Activated CD4-positive, alpha-beta T cell treated with anti-CD3 and anti-CD28 coated beads, Interleukin-2, amount 10 ng/mL, durations not matched to agents 7 days and 5 days (primary cell): ENCODE measurements at regions not wholly inside any gene's neighbourhood (a gene's known extent, or its start where the extent isn't known, plus 50 kb on each side); places are given as distances from the start of the nearest gene placed in this dataset.

Source experiments
- CTCF ChIA-PET: fragments of 350-600 bp; sonication (Branson Sonifier 250); formaldehyde crosslinking; loops from one replicate; lab custom pipeline; 2021; ENCODE audit warnings: antibody characterized with exemption; lab: Charles Lee
- POLR2A ChIA-PET: fragments of 350-600 bp; sonication (Branson Sonifier 250); formaldehyde crosslinking; loops from one replicate; lab custom pipeline; 2021; ENCODE audit warnings: antibody characterized with exemption; lab: Charles Lee
- DNase-seq: peaks from one replicate; pipeline ENCODE4 v3.0.0-alpha.2; 2020
- H3K27ac Mint-ChIP-seq: one replicate; pipeline ENCODE4 v1.8.0; 2021; ENCODE audit warnings: mild to moderate bottlenecking, moderate library complexity, mixed read lengths
- H3K27me3 Mint-ChIP-seq: one replicate; pipeline ENCODE4 v1.8.0; 2021; ENCODE audit warnings: mixed read lengths
- H3K36me3 Mint-ChIP-seq: one replicate; pipeline ENCODE4 v1.8.0; 2021; ENCODE audit warnings: low read depth, mixed read lengths
- H3K4me1 Mint-ChIP-seq: one replicate; pipeline ENCODE4 v1.8.0; 2021; ENCODE audit warnings: mixed read lengths
- H3K4me3 Mint-ChIP-seq: one replicate; pipeline ENCODE4 v1.8.0; 2021; ENCODE audit warnings: mild to moderate bottlenecking, moderate library complexity, mixed read lengths
- H3K9me3 Mint-ChIP-seq: one replicate; pipeline ENCODE4 v1.8.0; 2021; ENCODE audit warnings: mixed read lengths

DNA sequence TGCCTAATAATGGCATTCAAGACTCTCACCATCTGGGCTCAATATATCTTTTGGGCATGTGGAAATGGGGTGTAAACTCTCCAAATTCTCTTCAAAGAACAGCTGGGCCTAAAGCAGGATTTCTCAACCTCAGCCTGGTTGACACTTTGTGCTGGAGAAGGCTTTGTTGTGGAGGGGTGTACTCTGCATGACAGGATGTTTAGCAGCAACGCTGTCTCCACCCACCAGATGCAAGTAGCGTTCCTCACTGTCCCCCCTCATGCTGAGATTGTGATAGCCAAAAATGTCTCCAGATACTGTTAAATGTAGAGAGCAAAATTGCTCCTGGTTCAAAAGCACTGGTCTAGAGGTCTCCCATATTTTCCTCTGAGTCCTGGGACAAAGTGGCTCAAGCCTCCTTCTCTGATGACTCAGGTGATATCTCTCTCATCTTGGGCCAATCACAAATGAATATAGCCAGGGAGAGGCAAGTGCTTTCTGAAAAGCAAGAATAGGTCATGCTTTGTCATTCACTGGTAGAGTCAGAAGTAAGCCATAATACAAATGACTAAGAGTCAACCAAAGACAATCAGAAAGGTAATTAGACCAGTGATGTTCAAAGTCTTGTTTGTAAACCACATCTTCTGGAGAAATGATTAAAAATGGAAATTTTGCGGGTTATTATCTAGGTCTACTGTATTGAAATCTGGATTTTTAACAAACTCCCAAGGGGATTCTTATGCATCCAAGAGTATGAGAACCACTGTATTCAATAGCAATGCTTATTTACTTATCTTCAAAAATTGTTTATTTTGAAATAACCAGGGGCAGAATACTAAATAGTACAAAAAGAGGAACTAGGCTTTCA lies 330.8 kb downstream of the PTEN start:
- Mint-ChIP-seq H3K36me3 (peaks cover 17% of the 10 kb centered on the region), H3K4me1 (peaks cover 30% of the 10 kb centered on the region), H3K4me3 (peak overlapping the region; percentile 47), H3K9me3 (peaks cover 16% of the 10 kb centered on the region), H3K27me3 (peaks cover 4% of the 10 kb centered on the region), H3K27ac (peak overlapping the region; percentile 95)
- POLR2A ChIA-PET: no interaction called here
- peak; percentile 77 for DNase-seq
- CTCF ChIA-PET: interaction anchor here (1.0 kb wide), 1 partner anchor 172 kb away, joined by 3 read pairs; no protein-coding TSS in a partner anchor

- CTCF ChIA-PET: interaction anchor here (1.0 kb wide), 1 partner anchor 171 kb away, joined by 3 read pairs; no protein-coding TSS in a partner anchor
- Mint-ChIP-seq H3K36me3 (peaks cover 17% of the 10 kb centered on the region), H3K4me3 (no peak overlapping the region), H3K27ac (no peak overlapping the region), H3K9me3 (peaks cover 16% of the 10 kb centered on the region), H3K27me3 (peaks cover 4% of the 10 kb centered on the region), H3K4me1 (peaks cover 30% of the 10 kb centered on the region)
- no peak for DNase-seq
- POLR2A ChIA-PET: no interaction called here
Measured at GRCh38 chr10:88194961-88195367, 331.5 kb downstream of the PTEN start.

DNA sequence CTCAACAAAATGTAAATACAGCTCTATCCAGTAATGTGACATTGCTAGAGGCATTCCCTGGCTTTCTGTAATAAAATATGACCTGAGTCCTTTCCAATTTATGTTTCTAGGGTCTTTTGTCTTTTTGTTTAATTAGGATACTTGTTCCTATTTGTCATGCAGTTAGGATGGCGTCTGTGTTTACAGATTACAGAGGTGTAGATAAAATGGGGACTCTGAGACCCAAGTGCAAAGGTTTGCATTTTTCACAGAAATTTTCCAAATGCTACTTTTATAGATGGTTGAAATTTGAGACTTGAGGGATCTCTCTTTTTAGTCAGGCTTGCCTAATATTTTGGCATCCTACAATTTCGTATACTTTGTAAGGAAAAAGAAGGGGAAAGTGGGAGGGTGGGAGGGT lies 332.4 kb downstream of the PTEN start:
- POLR2A ChIA-PET: no interaction called here

GRCh38 chr10:88196291-88196690 lies 332.9 kb downstream of the PTEN start:
- peaks cover 4% of the 10 kb centered on the region for H3K27me3 Mint-ChIP-seq
- no peak overlapping the region for H3K4me3 Mint-ChIP-seq
- peaks cover 19% of the 10 kb centered on the region for H3K9me3 Mint-ChIP-seq
- ChIA-PET POLR2A (no interaction called here), CTCF (no interaction called here)
- H3K4me1 Mint-ChIP-seq: peaks cover 30% of the 10 kb centered on the region
- no peak overlapping the region for H3K27ac Mint-ChIP-seq
- H3K36me3 Mint-ChIP-seq: peaks cover 17% of the 10 kb centered on the region
- DNase-seq: no peak

More for the DNA sequence above, 332.4 kb downstream of the PTEN start:
- Mint-ChIP-seq H3K4me1 (peaks cover 30% of the 10 kb centered on the region), H3K36me3 (peaks cover 17% of the 10 kb centered on the region), H3K9me3 (peaks cover 19% of the 10 kb centered on the region), H3K4me3 (no peak overlapping the region), H3K27ac (no peak overlapping the region), H3K27me3 (peaks cover 4% of the 10 kb centered on the region)
- DNase-seq: no peak
- CTCF ChIA-PET: interaction anchor here (1.0 kb wide), 1 partner anchor 171 kb away, joined by 3 read pairs; no protein-coding TSS in a partner anchor

- H3K27ac Mint-ChIP-seq: no peak overlapping the region
- peaks cover 19% of the 10 kb centered on the region for H3K9me3 Mint-ChIP-seq
- peaks cover 17% of the 10 kb centered on the region for H3K36me3 Mint-ChIP-seq
- CTCF ChIA-PET: no interaction called here
- H3K4me1 Mint-ChIP-seq: peaks cover 28% of the 10 kb centered on the region
- no peak overlapping the region for H3K4me3 Mint-ChIP-seq
- H3K27me3 Mint-ChIP-seq: peaks cover 4% of the 10 kb centered on the region
- POLR2A ChIA-PET: no interaction called here
- DNase-seq: no peak
Measured at GRCh38 chr10:88198023-88198422, 334.6 kb downstream of the PTEN start.

GRCh38 chr10:88200312-88201032 lies 337.0 kb downstream of the PTEN start:
- no peak overlapping the region for H3K4me3 Mint-ChIP-seq
- H3K9me3 Mint-ChIP-seq: peaks cover 16% of the 10 kb centered on the region
- POLR2A ChIA-PET: no interaction called here
- no peak overlapping the region for H3K27ac Mint-ChIP-seq
- peaks cover 15% of the 10 kb centered on the region for H3K36me3 Mint-ChIP-seq
- peaks cover 6% of the 10 kb centered on the region for H3K27me3 Mint-ChIP-seq
- CTCF ChIA-PET: interaction anchor here (0.7 to 1.4 kb wide), 2 partner anchors 20 to 138 kb away, joined by 3 read pairs; no protein-coding TSS in a partner anchor
- peaks cover 4% of the 10 kb centered on the region for H3K4me1 Mint-ChIP-seq
- no peak for DNase-seq

- no peaks in the 10 kb centered on the region for H3K4me1 Mint-ChIP-seq
- H3K27ac Mint-ChIP-seq: no peak overlapping the region
- no peak for DNase-seq
- CTCF ChIA-PET: no interaction called here
- peaks cover 2% of the 10 kb centered on the region for H3K9me3 Mint-ChIP-seq
- POLR2A ChIA-PET: no interaction called here
- no peaks in the 10 kb centered on the region for H3K36me3 Mint-ChIP-seq
- H3K4me3 Mint-ChIP-seq: no peak overlapping the region
- H3K27me3 Mint-ChIP-seq: peaks cover 5% of the 10 kb centered on the region
Measured at GRCh38 chr10:88205842-88206446, 342.5 kb downstream of the PTEN start.

DNA sequence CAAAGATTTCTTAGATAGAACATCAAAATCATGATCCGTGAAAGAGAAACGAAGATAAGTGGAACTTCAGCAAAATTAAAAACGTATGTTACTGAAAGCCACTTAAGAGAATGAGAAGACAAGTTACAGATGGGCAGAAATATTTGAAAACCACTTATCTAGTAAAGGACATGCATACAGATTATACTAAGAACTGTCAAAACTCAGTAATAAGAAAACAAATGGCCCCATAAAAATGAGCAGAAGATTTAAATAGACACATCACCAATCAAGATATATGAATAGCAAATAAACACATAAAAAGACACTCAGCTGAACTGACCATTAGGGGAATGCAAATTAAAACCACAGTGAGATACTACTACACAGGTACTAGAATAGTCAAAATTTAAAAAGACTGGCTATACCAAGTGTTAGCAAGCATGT lies 343.7 kb downstream of the PTEN start:
- DNase-seq: no peak
- POLR2A ChIA-PET: no interaction called here
- no peak overlapping the region for H3K27ac Mint-ChIP-seq
- peaks cover 2% of the 10 kb centered on the region for H3K9me3 Mint-ChIP-seq
- peaks cover 5% of the 10 kb centered on the region for H3K27me3 Mint-ChIP-seq
- CTCF ChIA-PET: no interaction called here
- H3K36me3 Mint-ChIP-seq: no peaks in the 10 kb centered on the region
- no peaks in the 10 kb centered on the region for H3K4me1 Mint-ChIP-seq
- H3K4me3 Mint-ChIP-seq: no peak overlapping the region

GRCh38 chr10:88209231-88209630 lies 345.8 kb downstream of the PTEN start:
- H3K4me3 Mint-ChIP-seq: no peak overlapping the region
- peaks cover 3% of the 10 kb centered on the region for H3K36me3 Mint-ChIP-seq
- no peak for DNase-seq
- peaks cover 5% of the 10 kb centered on the region for H3K9me3 Mint-ChIP-seq
- H3K27me3 Mint-ChIP-seq: peaks cover 5% of the 10 kb centered on the region
- ChIA-PET CTCF (interaction anchor here (0.9 to 1.0 kb wide), 2 partner anchors 11 to 22 kb away, joined by 3 to 5 read pairs; no protein-coding TSS in a partner anchor), POLR2A (interaction anchor here (0.6 kb wide), 1 partner anchor 104 kb away, joined by 3 read pairs; no protein-coding TSS in a partner anchor)
- H3K27ac Mint-ChIP-seq: no peak overlapping the region
- no peaks in the 10 kb centered on the region for H3K4me1 Mint-ChIP-seq

GRCh38 chr10:88209837-88210561 lies 346.6 kb downstream of the PTEN start:
- Mint-ChIP-seq H3K4me1 (no peaks in the 10 kb centered on the region), H3K36me3 (peaks cover 3% of the 10 kb centered on the region), H3K9me3 (peaks cover 5% of the 10 kb centered on the region), H3K27ac (no peak overlapping the region), H3K4me3 (no peak overlapping the region), H3K27me3 (peaks cover 2% of the 10 kb centered on the region)
- no peak for DNase-seq
- CTCF ChIA-PET: no interaction called here
- POLR2A ChIA-PET: interaction anchor here (0.6 kb wide), 1 partner anchor 104 kb away, joined by 3 read pairs; no protein-coding TSS in a partner anchor

DNA sequence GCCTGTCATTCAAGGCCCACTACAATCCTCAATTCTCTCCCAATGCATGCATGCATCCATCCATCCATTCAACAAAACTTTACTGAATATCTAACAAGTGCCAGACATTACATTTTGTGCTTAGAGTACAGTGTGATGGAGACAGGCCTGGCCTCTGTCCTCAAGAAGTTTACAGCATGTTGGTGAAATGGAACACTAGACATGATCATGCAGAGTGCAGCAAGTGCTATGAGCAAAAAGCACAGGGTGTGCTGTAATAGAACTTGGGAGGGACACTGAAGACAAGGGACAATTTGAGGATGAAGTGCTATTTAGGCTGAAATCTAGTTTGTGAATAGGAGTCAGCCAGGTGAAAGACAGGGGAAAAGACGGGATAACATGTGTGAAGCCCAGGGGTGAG lies 347.8 kb downstream of the PTEN start:
- H3K4me3 Mint-ChIP-seq: no peak overlapping the region

DNA sequence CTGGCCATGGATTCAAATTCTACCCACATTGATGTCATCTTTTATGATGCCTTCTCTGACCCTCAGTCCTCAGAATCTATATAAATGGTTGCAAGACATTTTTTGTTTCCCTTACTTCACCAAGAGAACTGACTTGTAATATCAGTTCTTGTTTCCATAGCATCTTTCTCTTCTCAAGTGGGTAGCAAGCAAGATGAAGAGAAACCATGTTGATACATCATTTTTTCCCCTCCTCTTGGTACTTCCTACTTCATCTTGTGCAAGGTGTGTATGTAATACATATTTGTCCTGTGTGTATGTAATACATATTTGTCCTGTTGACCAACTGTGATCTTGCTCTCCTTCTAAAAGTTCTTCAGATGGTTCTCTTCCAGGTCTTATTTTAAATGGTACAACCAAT lies 348.6 kb downstream of the PTEN start:
- CTCF ChIA-PET: interaction anchor here (1.3 kb wide), 1 partner anchor 28 kb away, joined by 3 read pairs; no protein-coding TSS in a partner anchor
- Mint-ChIP-seq H3K36me3 (peaks cover 3% of the 10 kb centered on the region), H3K9me3 (peaks cover 5% of the 10 kb centered on the region), H3K4me3 (no peak overlapping the region), H3K4me1 (no peaks in the 10 kb centered on the region), H3K27ac (no peak overlapping the region), H3K27me3 (peaks cover 2% of the 10 kb centered on the region)
- no peak for DNase-seq
- POLR2A ChIA-PET: no interaction called here

More for the DNA sequence above, 347.8 kb downstream of the PTEN start:
- Mint-ChIP-seq H3K36me3 (peaks cover 3% of the 10 kb centered on the region), H3K4me1 (no peaks in the 10 kb centered on the region), H3K27ac (no peak overlapping the region), H3K27me3 (peaks cover 2% of the 10 kb centered on the region), H3K9me3 (peaks cover 5% of the 10 kb centered on the region)
- ChIA-PET CTCF (no interaction called here), POLR2A (no interaction called here)
- DNase-seq: no peak
